ENCODE measurements at regions not wholly inside any gene's neighbourhood (a gene's known extent, or its start where the extent isn't known, plus 50 kb on each side); places are given as distances from the start of the nearest gene placed in this dataset.

DNA sequence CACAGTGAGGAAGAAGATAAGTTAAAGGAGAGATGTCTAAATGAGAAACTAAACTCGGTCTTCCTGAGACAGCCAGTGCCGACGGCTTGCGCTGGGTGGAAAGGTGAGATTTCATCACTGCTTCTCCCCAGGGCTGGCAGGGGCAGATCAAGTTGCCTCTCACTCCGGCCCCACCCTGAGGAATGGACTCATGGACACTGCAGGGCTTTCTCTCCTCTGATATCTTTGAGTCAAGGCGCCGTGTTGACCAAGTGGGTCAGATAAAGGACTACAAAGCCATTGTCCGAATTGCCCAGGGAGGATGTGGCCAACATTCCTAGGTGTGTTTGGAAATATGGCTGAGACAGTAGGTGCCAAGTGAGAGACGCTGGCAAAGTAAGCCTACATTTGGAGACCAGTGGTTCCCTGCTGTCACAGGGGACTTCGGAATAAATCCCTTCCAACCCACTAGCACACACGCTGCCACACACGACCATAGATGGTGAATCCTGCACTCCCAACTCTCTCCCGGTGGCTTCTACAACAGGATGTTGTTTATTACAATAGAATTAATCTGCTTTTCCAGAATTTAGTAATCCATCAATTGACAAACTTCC lies 156.5 kb upstream of the TSC22D1 start (continued):
- TF ChIP-seq EP300 (IDR thresholded peaks at IDR 0.05; ENCODE audit: low read depth in 2 of 2, low read length in 2 of 2) (peak in 1 of 2 experiments; percentile 63; a peak in 1 of 4 replicates), EP300 (CRISPR knock-in tag; IDR thresholded peaks at IDR 0.05; ENCODE audit: borderline replicate concordance) (peak; percentile 77), AKAP8 (CRISPR knock-in tag; IDR thresholded peaks at IDR 0.05) (no peak), ZBTB37 (CRISPR knock-in tag; IDR thresholded peaks at IDR 0.05) (no peak), ARID2 (CRISPR knock-in tag; IDR thresholded peaks at IDR 0.05; ENCODE audit: borderline replicate concordance) (no peak), MAZ (IDR thresholded peaks at IDR 0.05; ENCODE audit: borderline replicate concordance, low read depth, low read length) (peak; percentile 83), MAZ (CRISPR knock-in tag; IDR thresholded peaks at IDR 0.05; ENCODE audit: low read depth) (no peak), SOX13 (IDR thresholded peaks at IDR 0.05) (no peak), SOX13 (CRISPR knock-in tag; conservative IDR thresholded peaks at IDR 0.05 in 1 of 2, IDR thresholded peaks at IDR 0.05 in 1 of 2) (peak in 1 of 2 experiments; percentile 79; a peak in 2 of 4 replicates), RXRA (CRISPR knock-in tag; IDR thresholded peaks at IDR 0.05) (peak; percentile 28; the same call in 1 of the 2 replicates), ATF3 (CRISPR knock-in tag; IDR thresholded peaks at IDR 0.05) (peak; percentile 34; the same call in 1 of the 2 replicates), FOSL2 (CRISPR knock-in tag; IDR thresholded peaks at IDR 0.05) (peak; percentile 38; the same call in 1 of the 2 replicates), CEBPG (CRISPR knock-in tag; IDR thresholded peaks at IDR 0.05) (peak; percentile 44; the same call in 1 of the 2 replicates)

DNA sequence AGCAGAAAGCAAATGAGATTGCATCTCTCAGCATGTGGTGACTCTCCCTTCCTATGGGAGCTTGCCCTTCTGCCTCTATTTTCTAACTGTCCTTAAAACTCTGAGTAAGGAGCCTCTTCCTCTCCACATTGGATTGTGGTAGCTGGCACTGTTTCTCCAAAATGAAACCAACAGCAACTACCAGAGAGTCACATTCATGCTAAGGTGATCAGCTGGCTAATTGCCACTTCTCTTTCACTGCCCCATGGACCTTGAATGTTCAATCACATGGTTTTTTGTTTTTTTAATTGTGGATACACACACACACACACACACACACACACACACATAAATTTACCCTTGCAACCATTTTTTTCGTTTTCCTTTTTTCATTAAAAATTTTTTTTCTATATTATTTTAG lies 154.7 kb upstream of the TSC22D1 start:
- Histone ChIP-seq H4K20me1 (ENCODE audit: insufficient read depth, low read length) (no peaks in the 10 kb centered on the region), H2AFZ (ENCODE audit: low read length) (no peak overlapping the region), H3K4me1 (ENCODE audit: insufficient read depth, low read length) (peaks cover 16% of the 10 kb centered on the region), H3K27ac (ENCODE audit: extremely low read length, insufficient read depth, low read length) (no peak overlapping the region), H3K9me3 (ENCODE audit: low read length) (no peaks in the 10 kb centered on the region), H3K4me3 (replicated peaks in 1 of 3; ENCODE audit: insufficient read depth in 1 of 3, low read depth in 2 of 3, low read length in 3 of 3) (no peak overlapping the region), H3K4me2 (ENCODE audit: low read depth, low read length) (no peak overlapping the region), H3K79me2 (ENCODE audit: insufficient read depth, low read length) (no peaks in the 10 kb centered on the region), H3K27me3 (ENCODE audit: control insufficient read depth in 1 of 2, insufficient read depth in 2 of 2, low read length in 2 of 2) (no peaks in the 10 kb centered on the region), H3K9ac (ENCODE audit: insufficient read depth, low read depth, low read length) (no peak overlapping the region), H3K36me3 (replicated peaks in 1 of 2; ENCODE audit: control insufficient read depth in 1 of 2, insufficient read depth in 2 of 2, low read length in 2 of 2) (no peaks in the 10 kb centered on the region)
- FAIRE-seq (no peak), ATAC-seq (no peak), DNase-seq (ENCODE audit: low spot score) (no peak)
- CTCF ChIA-PET (ENCODE audit: low intra/inter-chr PET ratio, low total read pairs), result no interaction called here
- in situ Hi-C loops (cut with HindIII; ENCODE audit: extremely low pct_ligation_motif_present, low pct_unique_long_range_greater_than_20kb) (no loop called here), intact Hi-C loops (cut with micrococcal nuclease; ENCODE audit: unreplicated experiment) (no loop called here)
- no TSS peak for BruUV-seq (replicated peaks)
- POLR2A ChIA-PET, result no interaction called here
- 0% methylated on average over 1 of the region's 1 CpG for WGBS (ENCODE audit: low lambda C conversion rate)
- TF ChIP-seq TGIF2 (CRISPR knock-in tag; IDR thresholded peaks at IDR 0.05) (no peak), ZBTB34 (CRISPR knock-in tag; IDR thresholded peaks at IDR 0.05) (no peak), HCFC1 (IDR thresholded peaks at IDR 0.05; ENCODE audit: low read depth, low read length) (no peak), FOXK2 (IDR thresholded peaks at IDR 0.05) (no peak), NFYB (CRISPR knock-in tag; IDR thresholded peaks at IDR 0.05) (no peak), PCBP2 (optimal IDR thresholded peaks at IDR 0.05; ENCODE audit: low read depth, low read length, poor library complexity, severe bottlenecking) (no peak), ZNF24 (IDR thresholded peaks at IDR 0.05) (no peak), RFXANK (CRISPR knock-in tag; IDR thresholded peaks at IDR 0.05) (no peak)
- TF ChIP-seq, protein P1, sequence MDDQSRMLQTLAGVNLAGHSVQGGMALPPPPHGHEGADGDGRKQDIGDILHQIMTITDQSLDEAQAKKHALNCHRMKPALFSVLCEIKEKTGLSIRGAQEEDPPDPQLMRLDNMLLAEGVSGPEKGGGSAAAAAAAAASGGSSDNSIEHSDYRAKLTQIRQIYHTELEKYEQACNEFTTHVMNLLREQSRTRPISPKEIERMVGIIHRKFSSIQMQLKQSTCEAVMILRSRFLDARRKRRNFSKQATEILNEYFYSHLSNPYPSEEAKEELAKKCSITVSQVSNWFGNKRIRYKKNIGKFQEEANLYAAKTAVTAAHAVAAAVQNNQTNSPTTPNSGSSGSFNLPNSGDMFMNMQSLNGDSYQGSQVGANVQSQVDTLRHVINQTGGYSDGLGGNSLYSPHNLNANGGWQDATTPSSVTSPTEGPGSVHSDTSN (CRISPR knock-in tag; IDR thresholded peaks at IDR 0.05; ENCODE audit: borderline replicate concordance), result no peak
